K562 (cell line): ENCODE measurements at regions not wholly inside any gene's neighbourhood (a gene's known extent, or its start where the extent isn't known, plus 50 kb on each side); places are given as distances from the start of the nearest gene placed in this dataset.

Experiments
- ATAC-seq: fragments of 200-7000 bp; cut with Tn5 transposase; 3 replicates; pipeline ENCODE4 v1.9.1; 2020; ENCODE audit warnings: moderate library complexity
- BruUV-seq: library from RNA; stranded (reverse); fragments of 400-500 nt; replicated peaks from 2 replicates; lab custom pipeline; 2021; lab: Mats Ljungman, UMichigan
- CTCF ChIA-PET: fragments of 300-600 bp; formaldehyde crosslinking; extraction: SDS; loops from one replicate; lab custom pipeline; 2021; ENCODE audit warnings: low intra/inter-chr PET ratio; lab: Yijun Ruan, JAX
- POLR2A ChIA-PET: fragments of 300-600, 350-650 bp; sonication (Branson Sonifier 250); formaldehyde crosslinking; extraction: SDS; loops from one replicate; lab custom pipeline; 2021; ENCODE audit warnings: antibody characterized with exemption, inconsistent platforms; lab: Yijun Ruan, JAX
- DNase-seq, 4 experiments: peaks; one replicate each; pipeline versions ENCODE4 v3.0.0 to v3.0.0-alpha.2; 2011 to 2018; ENCODE audit warnings: low spot score in 3 of 4, mixed read lengths in 3 of 4; ENCODE audit errors: extremely low read depth in 1 of 4
- FAIRE-seq: peaks from 2 replicates; lab custom pipeline; 2011; peaks lifted over from hg19 to GRCh38; lab: Jason Lieb, UNC
- H2AFZ ChIP-seq: 2 replicates; pipeline ENCODE4 v1.6.0; 2011; ENCODE audit warnings: low read depth, low read length, control low read depth, inconsistent platforms
- H3K27ac ChIP-seq: fragments of 200-600 bp; 3 replicates; pipeline ENCODE4 v1.8.0; 2011; ENCODE audit warnings: low read depth, mild to moderate bottlenecking, control low read depth, inconsistent platforms, low read length, moderate library complexity, mixed read lengths; ENCODE audit errors: extremely low read depth
- H3K27me3 ChIP-seq, 2 experiments: fragments of 300-600 bp in 1 of 2; 2 replicates in 1 of 2; 3 replicates in 1 of 2; pipeline versions ENCODE4 v1.6.0 to v1.8.0; 2011; ENCODE audit warnings: inconsistent platforms in 2 of 2, low read length in 2 of 2, mild to moderate bottlenecking in 1 of 2, mixed read lengths in 1 of 2, moderate library complexity in 1 of 2; ENCODE audit not compliant: control insufficient read depth in 2 of 2, insufficient read depth in 2 of 2
- H3K36me3 ChIP-seq: fragments of 300-600 bp; 3 replicates; pipeline ENCODE4 v1.8.0; 2011; ENCODE audit warnings: mild to moderate bottlenecking, low read length, inconsistent platforms; ENCODE audit not compliant: control insufficient read depth, insufficient read depth
- H3K4me1 ChIP-seq, 2 experiments: fragments of 200-600 bp in 1 of 2; replicated peaks in 1 of 2; 2 replicates in 1 of 2; 3 replicates in 1 of 2; pipeline versions ENCODE4 v1.5.1 to v1.8.0; 2011; ENCODE audit warnings: inconsistent platforms in 2 of 2, low read length in 2 of 2, mild to moderate bottlenecking in 1 of 2, mixed read lengths in 1 of 2, moderate library complexity in 1 of 2; ENCODE audit not compliant: control insufficient read depth in 2 of 2, insufficient read depth in 2 of 2
- H3K4me2 ChIP-seq: 2 replicates; pipeline ENCODE4 v1.6.1; 2011; ENCODE audit warnings: low read length, control low read depth, inconsistent platforms, mixed read lengths; ENCODE audit not compliant: insufficient read depth
- H3K4me3 ChIP-seq: fragments of 200-600 bp; sonication (generic), shearing (Covaris generic); 2 replicates; pipeline ENCODE4 v1.5.1; 2016; ENCODE audit warnings: control low read depth, inconsistent platforms
- H3K79me2 ChIP-seq: fragments of 200-600 bp; 3 replicates; pipeline ENCODE4 v1.8.0; 2011; ENCODE audit warnings: low read length, inconsistent platforms; ENCODE audit not compliant: control insufficient read depth, insufficient read depth
- H3K9ac ChIP-seq, 2 experiments: 2 replicates each; pipeline versions ENCODE4 v1.6.0 to v1.6.1; 2011; ENCODE audit warnings: low read depth in 2 of 2, low read length in 2 of 2, control low read depth in 1 of 2, inconsistent platforms in 1 of 2, mild to moderate bottlenecking in 1 of 2, mixed read lengths in 1 of 2; ENCODE audit not compliant: insufficient read depth in 1 of 2
- H3K9me1 ChIP-seq: one replicate; pipeline ENCODE4 v1.6.0; 2011; ENCODE audit warnings: inconsistent platforms, mild to moderate bottlenecking, low read length, moderate library complexity; ENCODE audit not compliant: control insufficient read depth, insufficient read depth
- H3K9me3 ChIP-seq: replicated peaks from 2 replicates; pipeline ENCODE4 v1.5.1; 2011; ENCODE audit warnings: low read depth, low read length, inconsistent platforms; ENCODE audit not compliant: control insufficient read depth, insufficient read depth
- H4K20me1 ChIP-seq: replicated peaks from 2 replicates; pipeline ENCODE4 v1.6.1; 2011; ENCODE audit warnings: low read length, inconsistent platforms, mixed read lengths; ENCODE audit not compliant: control insufficient read depth, insufficient read depth
- CBX8 ChIP-seq: fragments of 200-600 bp; sonication (generic); IDR thresholded peaks from 2 replicates; pipeline ENCODE4 v1.6.1; 2012; ENCODE audit warnings: borderline replicate concordance, mixed run types, low read depth, mild to moderate bottlenecking, moderate library complexity, mixed read lengths, low read length, control low read depth, inconsistent platforms; ENCODE audit not compliant: poor library complexity, severe bottlenecking; ENCODE audit errors: extremely low read depth
- CTCF ChIP-seq, 3 experiments: IDR thresholded peaks in 2 of 3; conservative IDR thresholded peaks in 1 of 3; 2 replicates each; pipeline ENCODE4 v1.5.1; 2011 to 2012; ENCODE audit warnings: low read length in 3 of 3, mild to moderate bottlenecking in 3 of 3, control low read depth in 2 of 3, improper control_type of control experiment in 1 of 3, inconsistent platforms in 1 of 3, low read depth in 1 of 3, mixed read lengths in 1 of 3, moderate library complexity in 1 of 3; ENCODE audit not compliant: insufficient read depth in 2 of 3
- HMG20B ChIP-seq: fragments of 250-450 bp; sonication (Bioruptor Pico); IDR thresholded peaks from 2 replicates; pipeline ENCODE4 v1.5.0; 2021; ENCODE audit warnings: mild to moderate bottlenecking
- MBD2 ChIP-seq: sonication (generic); IDR thresholded peaks from 2 replicates; pipeline ENCODE4 v1.6.1; 2016; ENCODE audit warnings: low read depth, borderline replicate concordance
- NELFE ChIP-seq: IDR thresholded peaks from 2 replicates; pipeline ENCODE4 v1.6.1; 2011; ENCODE audit warnings: mild to moderate bottlenecking; ENCODE audit not compliant: insufficient read depth, insufficient read length
- PRPF4 ChIP-seq: fragments of 200-400 bp; formaldehyde crosslinking; IDR thresholded peaks from one replicate; pipeline ENCODE4 v1.6.1; 2017; ENCODE audit warnings: low read length, low read depth, mild to moderate bottlenecking; ENCODE audit not compliant: insufficient read depth, poor library complexity, severe bottlenecking
- RAD21 ChIP-seq, 2 experiments: fragments of 250-450 bp in 1 of 2; fragments of 450-650 bp in 1 of 2; sonication (Bioruptor Pico) in 1 of 2; formaldehyde crosslinking in 1 of 2; IDR thresholded peaks in 1 of 2; conservative IDR thresholded peaks in 1 of 2; 2 replicates each; pipeline versions ENCODE4 v1.4.0 to v1.8.0; 2020 to 2022; ENCODE audit warnings: mild to moderate bottlenecking in 2 of 2, moderate library complexity in 1 of 2
- ZNF174 ChIP-seq: fragments of 250-450 bp; sonication (Bioruptor Pico); IDR thresholded peaks from 2 replicates; pipeline ENCODE4 v1.4.0; 2020; ENCODE audit warnings: mild to moderate bottlenecking
- ZNF324 ChIP-seq: fragments of 250-450 bp; sonication (Bioruptor Pico); IDR thresholded peaks from 2 replicates; pipeline ENCODE4 v1.4.0; 2020; ENCODE audit warnings: mild to moderate bottlenecking
- ZNF41 ChIP-seq: fragments of 250-450 bp; sonication (Bioruptor Pico); conservative IDR thresholded peaks from 2 replicates; pipeline ENCODE4 v1.4.0; 2020; ENCODE audit warnings: mild to moderate bottlenecking
- ZNF79 ChIP-seq: fragments of 250-450 bp; sonication (Bioruptor Pico); IDR thresholded peaks from 2 replicates; pipeline ENCODE4 v1.4.0; 2020; ENCODE audit warnings: low read depth, mild to moderate bottlenecking, moderate library complexity
- WGBS: fragments of 100-300 bp; shearing (Covaris generic); methylation state at CpG from one replicate; pipeline ENCODE4 v1.1.6; 2016; ENCODE audit warnings: low coverage, mixed read lengths; ENCODE audit not compliant: insufficient coverage; ENCODE audit errors: missing lambda C conversion rate; 5-methylcytosine and 5-hydroxymethylcytosine counted together
- in situ Hi-C: fragments of 300-500 bp; cut with MboI; formaldehyde crosslinking; loops from 4 replicates; pipeline ENCODE4 v1.15.0; 2018; ENCODE audit warnings: inconsistent platforms, mixed read lengths
- intact Hi-C: fragments of 100-400 bp; cut with micrococcal nuclease; formaldehyde crosslinking; loops from 2 replicates; pipeline ENCODE4 v1.14.2; 2022
- TF ChIP-seq, protein P1 (sequence below): sonication (generic); formaldehyde crosslinking; IDR thresholded peaks from 2 replicates; pipeline ENCODE4 v1.8.0; 2022; ENCODE audit warnings: mild to moderate bottlenecking, missing genetic modification reagents

GRCh38 chr17:22512997-22513538 lies 820.7 kb downstream of the KCNJ18 start (continued):
- TF ChIP-seq CTCF (IDR thresholded peaks at IDR 0.05 in 2 of 3, conservative IDR thresholded peaks at IDR 0.05 in 1 of 3; ENCODE audit: insufficient read depth in 2 of 3, low read depth in 1 of 3, low read length in 3 of 3): peak; percentile 58 to 74 (median 65)
- no peak for TF ChIP-seq HMG20B (CRISPR knock-in tag)
- peak in 1 of 2 experiments; percentile 47; a peak in 2 of 4 replicates for TF ChIP-seq RAD21 (CRISPR knock-in tag; conservative IDR thresholded peaks at IDR 0.05 in 1 of 2, IDR thresholded peaks at IDR 0.05 in 1 of 2)
- TF ChIP-seq ZNF41 (CRISPR knock-in tag): no peak

DNA sequence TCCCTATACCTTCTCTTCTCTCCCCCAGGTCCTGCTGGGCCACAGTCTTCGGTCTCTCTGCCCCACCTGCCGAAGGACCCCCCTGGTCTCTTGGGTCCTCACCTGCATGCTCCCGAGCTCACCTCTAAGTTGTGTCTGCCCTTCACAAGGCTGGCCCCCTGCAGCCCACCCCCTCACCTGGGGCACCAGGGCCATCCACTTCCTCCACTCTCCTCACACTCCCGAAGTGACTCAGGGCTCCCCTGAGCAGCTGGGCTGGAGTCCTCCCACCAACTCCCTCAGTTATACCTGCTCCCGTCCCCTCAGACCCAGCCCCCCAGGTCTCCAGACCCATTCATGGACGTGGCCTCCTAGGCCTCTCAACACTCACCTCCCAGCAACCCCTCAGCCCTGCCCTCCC lies 822.0 kb downstream of the KCNJ18 start:
- Histone ChIP-seq H3K9ac (no peak overlapping the region), H3K79me2 (no peaks in the 10 kb centered on the region), H4K20me1 (no peaks in the 10 kb centered on the region), H3K9me3 (no peaks in the 10 kb centered on the region), H3K4me1 (peaks cover 0 to 7% of the 10 kb centered on the region in 2 experiments; a peak in 3 of 5 replicates), H3K4me3 (no peak overlapping the region), H2AFZ (no peak overlapping the region), H3K27ac (no peak overlapping the region), H3K9me1 (no peaks in the 10 kb centered on the region)
- DNase-seq: no peak
- intact Hi-C loops: no loop called here
- POLR2A ChIA-PET: no interaction called here
- no peak for ATAC-seq
- no TSS peak for BruUV-seq
- 0% methylated on average over 1 of the region's 6 CpGs for WGBS
- TF ChIP-seq NELFE (no peak), ZNF174 (no peak), ZNF324 (CRISPR knock-in tag) (no peak), CBX8 (no peak), ZNF79 (no peak), MBD2 (no peak), PRPF4 (no peak)
- TF ChIP-seq, protein P1, sequence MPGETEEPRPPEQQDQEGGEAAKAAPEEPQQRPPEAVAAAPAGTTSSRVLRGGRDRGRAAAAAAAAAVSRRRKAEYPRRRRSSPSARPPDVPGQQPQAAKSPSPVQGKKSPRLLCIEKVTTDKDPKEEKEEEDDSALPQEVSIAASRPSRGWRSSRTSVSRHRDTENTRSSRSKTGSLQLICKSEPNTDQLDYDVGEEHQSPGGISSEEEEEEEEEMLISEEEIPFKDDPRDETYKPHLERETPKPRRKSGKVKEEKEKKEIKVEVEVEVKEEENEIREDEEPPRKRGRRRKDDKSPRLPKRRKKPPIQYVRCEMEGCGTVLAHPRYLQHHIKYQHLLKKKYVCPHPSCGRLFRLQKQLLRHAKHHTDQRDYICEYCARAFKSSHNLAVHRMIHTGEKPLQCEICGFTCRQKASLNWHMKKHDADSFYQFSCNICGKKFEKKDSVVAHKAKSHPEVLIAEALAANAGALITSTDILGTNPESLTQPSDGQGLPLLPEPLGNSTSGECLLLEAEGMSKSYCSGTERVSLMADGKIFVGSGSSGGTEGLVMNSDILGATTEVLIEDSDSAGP: no peak
- TF ChIP-seq, all 486 proteins: peak for 0
- CTCF ChIA-PET: no interaction called here
- FAIRE-seq: no peak
- no peaks in the 10 kb centered on the region for H3K27me3 ChIP-seq
- no peak overlapping the region for H3K4me2 ChIP-seq
- in situ Hi-C loops: no loop called here
- H3K36me3 ChIP-seq: no peaks in the 10 kb centered on the region
